ENCODE measurements at regions not wholly inside any gene's neighbourhood (a gene's known extent, or its start where the extent isn't known, plus 50 kb on each side); places are given as distances from the start of the nearest gene placed in this dataset.

DNA sequence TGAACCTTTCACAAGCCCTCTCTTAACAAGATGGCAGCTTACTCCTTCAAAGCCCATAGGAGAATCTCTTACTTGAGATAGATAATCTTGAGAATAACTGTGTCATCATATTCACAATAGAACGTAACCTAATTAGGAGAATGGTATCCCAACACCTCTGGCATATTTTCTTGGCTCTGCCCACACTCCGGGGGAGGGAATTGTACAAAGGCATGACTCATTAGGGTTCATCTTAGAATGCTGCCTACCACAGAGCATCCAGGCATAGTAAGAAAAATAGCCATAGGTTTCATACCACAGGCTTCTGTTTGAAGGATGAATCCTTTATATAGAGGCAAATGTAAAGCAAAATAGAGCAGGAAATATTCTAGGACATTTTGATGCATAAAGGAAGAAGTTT lies 1100.6 kb upstream of the CITED2 start:
- TF ChIP-seq EZH2 (IDR thresholded peaks at IDR 0.05; ENCODE audit: insufficient read depth, poor library complexity, severe bottlenecking) (no peak), EZH2phosphoT487 (IDR thresholded peaks at IDR 0.05; ENCODE audit: insufficient read depth, low read depth) (no peak)
- WGBS, 2 experiments (ENCODE audit: low coverage in 1 of 2, low lambda C conversion rate in 2 of 2, missing lambda C conversion rate in 2 of 2): 68 to 77% methylated on average over 2 of the region's 2 CpGs
- in situ Hi-C loops (cut with MboI): no loop called here

DNA sequence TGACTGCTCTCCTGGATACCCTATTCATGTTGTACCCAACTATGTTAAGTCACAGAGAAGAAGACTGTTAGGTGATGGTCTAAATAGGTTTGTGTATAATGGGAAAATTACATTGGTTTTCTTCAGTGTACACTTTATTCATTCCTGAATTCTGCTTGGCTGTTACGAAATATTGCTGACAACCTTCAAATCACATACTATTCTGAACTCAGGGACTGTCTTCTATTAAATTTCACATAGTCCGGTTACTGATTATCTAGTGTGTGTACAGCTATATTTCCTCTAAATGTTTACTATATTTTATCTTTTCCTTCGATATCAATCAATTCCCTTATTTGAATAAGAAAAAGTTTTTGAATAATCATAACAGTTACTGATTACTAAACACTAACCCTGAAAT lies 1090.3 kb upstream of the CITED2 start:
- Histone ChIP-seq H3K9me2 (ENCODE audit: insufficient read depth) (no peaks in the 10 kb centered on the region), H3K9ac (no peak overlapping the region), H4K20me1 (ENCODE audit: insufficient read depth) (no peaks in the 10 kb centered on the region), H3K9me3 (ENCODE audit: low read depth) (peaks cover 8% of the 10 kb centered on the region), H3K36me3 (ENCODE audit: low read depth) (peaks cover 20% of the 10 kb centered on the region; the same call in 1 of the 2 replicates), H3K4me1 (ENCODE audit: insufficient read depth) (peaks cover 36% of the 10 kb centered on the region), H3K79me2 (ENCODE audit: insufficient read depth) (no peaks in the 10 kb centered on the region), H3K27me3 (replicated peaks; ENCODE audit: insufficient read depth) (no peaks in the 10 kb centered on the region), H3F3A (ENCODE audit: insufficient read depth) (peaks cover 39% of the 10 kb centered on the region), H3K4me2 (ENCODE audit: unreplicated experiment) (no peak overlapping the region), H3K4me3 (no peak overlapping the region), H2AFZ (no peak overlapping the region; the same call in 1 of the 2 replicates), H3K27ac (0 out of 2 replicates have a peak overlapping the region, but pooled peaks have one; percentile 2)
- TF ChIP-seq EZH2 (IDR thresholded peaks at IDR 0.05; ENCODE audit: insufficient read depth, poor library complexity, severe bottlenecking): no peak
- no peak for TF ChIP-seq EZH2phosphoT487 (IDR thresholded peaks at IDR 0.05; ENCODE audit: insufficient read depth, low read depth)
- in situ Hi-C loops (cut with MboI): no loop called here
- DNase-seq: no peak
- 96 to 98% methylated on average over 3 of the region's 3 CpGs for WGBS, 2 experiments (ENCODE audit: low coverage in 1 of 2, low lambda C conversion rate in 2 of 2, missing lambda C conversion rate in 2 of 2)

More for the DNA sequence above, 1100.6 kb upstream of the CITED2 start:
- peak; percentile 4 for DNase-seq
- Histone ChIP-seq H3K9me2 (ENCODE audit: insufficient read depth) (no peaks in the 10 kb centered on the region), H2AFZ (peak overlapping the region; percentile 27; the same call in 1 of the 2 replicates), H3K27me3 (replicated peaks; ENCODE audit: insufficient read depth) (no peaks in the 10 kb centered on the region), H3K4me3 (no peak overlapping the region), H3K79me2 (ENCODE audit: insufficient read depth) (no peaks in the 10 kb centered on the region), H3K4me2 (ENCODE audit: unreplicated experiment) (no peak overlapping the region), H4K20me1 (ENCODE audit: insufficient read depth) (no peaks in the 10 kb centered on the region), H3K36me3 (ENCODE audit: low read depth) (no peaks in the 10 kb centered on the region), H3F3A (ENCODE audit: insufficient read depth) (no peaks in the 10 kb centered on the region), H3K4me1 (ENCODE audit: insufficient read depth) (peaks cover 8% of the 10 kb centered on the region; the same call in 1 of the 2 replicates), H3K9ac (no peak overlapping the region), H3K9me3 (ENCODE audit: low read depth) (no peaks in the 10 kb centered on the region), H3K27ac (no peak overlapping the region)

DNA sequence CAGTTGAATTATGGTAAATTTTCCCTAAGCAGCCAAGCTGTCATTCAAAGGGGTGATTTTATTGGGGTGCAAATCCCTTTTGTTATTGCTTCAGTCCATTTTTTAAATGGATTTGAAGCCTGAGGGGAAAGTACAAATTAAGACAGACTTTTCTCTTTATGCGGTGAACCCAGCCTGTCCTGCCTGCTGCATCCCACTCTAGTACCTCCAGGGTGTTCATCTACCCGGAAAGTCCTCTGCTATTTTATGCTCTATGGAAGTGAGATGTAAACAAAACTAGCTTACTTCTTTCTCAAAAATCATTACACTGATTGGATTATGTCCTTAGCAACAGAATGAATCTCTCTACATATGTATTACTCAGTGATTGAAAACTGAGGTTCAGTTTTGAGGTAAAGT lies 1088.9 kb upstream of the CITED2 start:
- H2AFZ ChIP-seq: peak overlapping the region; percentile 26; the same call in 1 of the 2 replicates
- 94 to 95% methylated on average over 2 of the region's 2 CpGs for WGBS, 2 experiments (ENCODE audit: low coverage in 1 of 2, low lambda C conversion rate in 2 of 2, missing lambda C conversion rate in 2 of 2)
- in situ Hi-C loops (cut with MboI): no loop called here
- DNase-seq: no peak
- peak overlapping the region; percentile 64; the same call in 1 of the 2 replicates for H3K9ac ChIP-seq
- peaks cover 39% of the 10 kb centered on the region for H3F3A ChIP-seq (ENCODE audit: insufficient read depth)
- peaks cover 8% of the 10 kb centered on the region for H3K9me3 ChIP-seq (ENCODE audit: low read depth)
- H3K4me1 ChIP-seq (ENCODE audit: insufficient read depth): peaks cover 36% of the 10 kb centered on the region
- H3K36me3 ChIP-seq (ENCODE audit: low read depth): peaks cover 20% of the 10 kb centered on the region; the same call in 1 of the 2 replicates
- no peaks in the 10 kb centered on the region for H3K27me3 ChIP-seq (replicated peaks; ENCODE audit: insufficient read depth)
- H3K4me2 ChIP-seq (ENCODE audit: unreplicated experiment): peak overlapping the region; percentile 17
- no peaks in the 10 kb centered on the region for H3K79me2 ChIP-seq (ENCODE audit: insufficient read depth)
- H4K20me1 ChIP-seq (ENCODE audit: insufficient read depth): no peaks in the 10 kb centered on the region
- H3K9me2 ChIP-seq (ENCODE audit: insufficient read depth): no peaks in the 10 kb centered on the region
- H3K27ac ChIP-seq: peak overlapping the region; percentile 94
- no peak overlapping the region for H3K4me3 ChIP-seq
- TF ChIP-seq EZH2phosphoT487 (IDR thresholded peaks at IDR 0.05; ENCODE audit: insufficient read depth, low read depth): no peak
- TF ChIP-seq EZH2 (IDR thresholded peaks at IDR 0.05; ENCODE audit: insufficient read depth, poor library complexity, severe bottlenecking): no peak

GRCh38 chr6:140462453-140463311 lies 1088.2 kb upstream of the CITED2 start:
- Histone ChIP-seq H3K4me3 (peak overlapping the region; percentile 32), H3F3A (ENCODE audit: insufficient read depth) (peaks cover 39% of the 10 kb centered on the region), H3K4me1 (ENCODE audit: insufficient read depth) (peaks cover 36% of the 10 kb centered on the region), H3K79me2 (ENCODE audit: insufficient read depth) (no peaks in the 10 kb centered on the region), H3K27ac (peak overlapping the region; percentile 94), H3K9me2 (ENCODE audit: insufficient read depth) (no peaks in the 10 kb centered on the region), H3K36me3 (ENCODE audit: low read depth) (peaks cover 20% of the 10 kb centered on the region; the same call in 1 of the 2 replicates), H3K27me3 (replicated peaks; ENCODE audit: insufficient read depth) (no peaks in the 10 kb centered on the region), H3K9ac (peak overlapping the region; percentile 64), H4K20me1 (ENCODE audit: insufficient read depth) (no peaks in the 10 kb centered on the region), H3K9me3 (ENCODE audit: low read depth) (peaks cover 4% of the 10 kb centered on the region), H3K4me2 (ENCODE audit: unreplicated experiment) (peak overlapping the region; percentile 46), H2AFZ (peak overlapping the region; percentile 26)
- WGBS, 2 experiments (ENCODE audit: low coverage in 1 of 2, low lambda C conversion rate in 2 of 2, missing lambda C conversion rate in 2 of 2): 1% methylated on average over 3 of the region's 3 CpGs
- in situ Hi-C loops (cut with MboI): no loop called here
- DNase-seq: peak; percentile 78
- TF ChIP-seq EZH2phosphoT487 (IDR thresholded peaks at IDR 0.05; ENCODE audit: insufficient read depth, low read depth) (no peak), EZH2 (IDR thresholded peaks at IDR 0.05; ENCODE audit: insufficient read depth, poor library complexity, severe bottlenecking) (no peak)

Data from GM23248 (cell line).